Fibroblast of lung (primary cell): ENCODE measurements at regions not wholly inside any gene's neighbourhood (a gene's known extent, or its start where the extent isn't known, plus 50 kb on each side); places are given as distances from the start of the nearest gene placed in this dataset.

Experiments used
- DNase-seq, 2 donors: peaks; one replicate each; pipeline versions ENCODE4 v3.0.0 to v3.0.0-alpha.2; 2010; ENCODE audit warnings: low read depth in 2 of 2
- H2AFZ ChIP-seq: 2 replicates; pipeline ENCODE4 v1.5.1; 2012; ENCODE audit warnings: low read length, control low read depth, inconsistent platforms
- H3K27ac ChIP-seq: 2 replicates; pipeline ENCODE4 v1.5.1; 2011; ENCODE audit warnings: low read length, control low read depth; ENCODE audit not compliant: insufficient read depth
- H3K27me3 ChIP-seq: 2 replicates; pipeline ENCODE4 v1.5.1; 2011; ENCODE audit warnings: mild to moderate bottlenecking, low read length; ENCODE audit not compliant: control insufficient read depth, insufficient read depth
- H3K36me3 ChIP-seq: 2 replicates; pipeline ENCODE4 v1.5.1; 2011; ENCODE audit warnings: low read length; ENCODE audit not compliant: control insufficient read depth, insufficient read depth
- H3K4me1 ChIP-seq: 2 replicates; pipeline ENCODE4 v1.5.1; 2011; ENCODE audit warnings: low read length; ENCODE audit not compliant: control insufficient read depth, insufficient read depth; ENCODE audit errors: extremely low read depth
- H3K4me2 ChIP-seq: 2 replicates; pipeline ENCODE4 v1.5.1; 2011; ENCODE audit warnings: low read length, control low read depth; ENCODE audit not compliant: insufficient read depth; ENCODE audit errors: extremely low read depth
- H3K4me3 ChIP-seq, 4 experiments: fragments of 200-600 bp in 1 of 4; sonication (generic) in 1 of 4; replicated peaks in 1 of 4; 2 replicates each; pipeline ENCODE4 v1.5.1; 2011 to 2016; ENCODE audit warnings: low read length in 4 of 4, low read depth in 3 of 4, mild to moderate bottlenecking in 3 of 4, control low read depth in 2 of 4, inconsistent platforms in 1 of 4, mixed read lengths in 1 of 4; ENCODE audit not compliant: insufficient read depth in 1 of 4; ENCODE audit errors: control extremely low read depth in 1 of 4
- H3K79me2 ChIP-seq: 2 replicates; pipeline ENCODE4 v1.5.1; 2012; ENCODE audit warnings: mild to moderate bottlenecking, low read length, inconsistent platforms; ENCODE audit not compliant: control insufficient read depth, insufficient read depth
- H3K9ac ChIP-seq: 2 replicates; pipeline ENCODE4 v1.5.1; 2011; ENCODE audit warnings: mild to moderate bottlenecking, low read length, control low read depth; ENCODE audit not compliant: insufficient read depth
- H3K9me3 ChIP-seq: 2 replicates; pipeline ENCODE4 v1.5.1; 2012; ENCODE audit warnings: low read depth, low read length; ENCODE audit not compliant: control insufficient read depth, insufficient read depth
- H4K20me1 ChIP-seq: 2 replicates; pipeline ENCODE4 v1.5.1; 2011; ENCODE audit warnings: low read length; ENCODE audit not compliant: control insufficient read depth, insufficient read depth; ENCODE audit errors: extremely low read depth
- CTCF ChIP-seq, 2 donors: IDR thresholded peaks in 1 of 2; conservative IDR thresholded peaks in 1 of 2; 1 replicate in 1 of 2; 2 replicates in 1 of 2; pipeline ENCODE4 v1.5.1; 2011 to 2012; ENCODE audit warnings: low read length in 2 of 2, control low read depth in 1 of 2, inconsistent platforms in 1 of 2, low read depth in 1 of 2, mild to moderate bottlenecking in 1 of 2
- EZH2 ChIP-seq: IDR thresholded peaks from 2 replicates; pipeline ENCODE4 v1.5.1; 2012; ENCODE audit warnings: low read length, control low read depth, mild to moderate bottlenecking; ENCODE audit errors: missing control alignments

GRCh38 chr12:88934163-88934747 lies 354.0 kb upstream of the KITLG start:
- H3K9ac ChIP-seq: no peak overlapping the region
- no peak overlapping the region for H3K4me2 ChIP-seq
- no peak overlapping the region for H2AFZ ChIP-seq

DNA sequence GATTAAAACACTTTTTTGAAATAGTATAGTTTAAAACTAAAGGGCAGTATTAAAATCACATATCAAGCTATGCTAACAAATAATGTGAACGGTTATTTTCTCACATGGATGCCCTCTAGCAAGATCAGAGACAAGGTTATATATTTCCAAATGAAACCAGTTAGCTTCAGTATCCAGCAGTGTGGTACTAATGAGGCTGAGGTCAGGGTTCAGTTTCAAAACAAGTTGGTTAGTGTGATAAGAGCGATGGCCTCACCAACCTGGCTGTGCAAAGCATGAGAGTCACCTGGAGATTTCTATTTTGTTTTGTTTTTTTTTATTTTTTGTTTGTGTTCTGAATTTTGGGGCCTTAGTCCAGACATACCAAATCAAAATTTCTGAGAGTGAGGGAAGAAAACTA lies 352.2 kb upstream of the KITLG start:
- H4K20me1 ChIP-seq: no peaks in the 10 kb centered on the region
- H3K4me2 ChIP-seq: no peak overlapping the region
- no peaks in the 10 kb centered on the region for H3K9me3 ChIP-seq
- no peak overlapping the region for H3K9ac ChIP-seq
- H3K4me1 ChIP-seq: no peaks in the 10 kb centered on the region
- no peak overlapping the region for H2AFZ ChIP-seq
- TF ChIP-seq CTCF (conservative IDR thresholded peaks at IDR 0.05 in 1 of 2, IDR thresholded peaks at IDR 0.05 in 1 of 2; ENCODE audit: low read depth in 1 of 2, low read length in 2 of 2) (no peak), EZH2 (no peak)
- no peak overlapping the region for H3K4me3 ChIP-seq
- DNase-seq: no peak
- H3K27me3 ChIP-seq: no peaks in the 10 kb centered on the region
- H3K79me2 ChIP-seq: no peaks in the 10 kb centered on the region
- H3K36me3 ChIP-seq: no peaks in the 10 kb centered on the region
- no peak overlapping the region for H3K27ac ChIP-seq

More at GRCh38 chr12:88934163-88934747, 354.0 kb upstream of the KITLG start:
- Histone ChIP-seq H3K9me3 (no peaks in the 10 kb centered on the region), H3K27ac (no peak overlapping the region), H3K36me3 (no peaks in the 10 kb centered on the region), H4K20me1 (no peaks in the 10 kb centered on the region), H3K4me1 (no peaks in the 10 kb centered on the region), H3K4me3 (no peak overlapping the region), H3K79me2 (no peaks in the 10 kb centered on the region), H3K27me3 (no peaks in the 10 kb centered on the region)
- no peak for TF ChIP-seq EZH2
- no peak for TF ChIP-seq CTCF (conservative IDR thresholded peaks at IDR 0.05 in 1 of 2, IDR thresholded peaks at IDR 0.05 in 1 of 2; ENCODE audit: low read depth in 1 of 2, low read length in 2 of 2)
- DNase-seq: peak; percentile 39 to 74

DNA sequence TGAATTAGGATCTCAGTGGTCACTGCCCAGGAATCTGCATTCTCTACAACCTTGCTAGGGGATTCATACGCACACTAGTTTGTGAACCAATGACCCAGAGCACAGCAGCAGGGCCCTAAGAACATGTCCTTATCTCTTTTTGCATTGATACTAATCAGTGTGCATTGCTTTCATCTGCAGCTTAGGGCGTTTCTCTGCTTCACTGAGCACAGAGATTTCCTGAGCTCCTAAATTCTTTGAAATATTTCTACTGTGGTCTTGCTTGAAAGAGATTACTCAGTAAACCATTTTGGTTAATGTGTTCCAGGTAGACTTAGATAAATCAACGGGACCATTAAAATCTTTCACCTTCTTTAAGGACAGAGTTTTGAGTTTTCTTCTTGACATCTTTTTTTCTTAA lies 351.3 kb upstream of the KITLG start:
- Histone ChIP-seq H3K9me3 (no peaks in the 10 kb centered on the region), H3K79me2 (no peaks in the 10 kb centered on the region), H4K20me1 (no peaks in the 10 kb centered on the region), H3K4me2 (no peak overlapping the region), H3K9ac (no peak overlapping the region), H3K27ac (no peak overlapping the region), H3K4me1 (peaks cover 2% of the 10 kb centered on the region), H3K4me3 (no peak overlapping the region), H2AFZ (no peak overlapping the region), H3K36me3 (no peaks in the 10 kb centered on the region), H3K27me3 (no peaks in the 10 kb centered on the region)
- TF ChIP-seq EZH2: no peak
- no peak for TF ChIP-seq CTCF (conservative IDR thresholded peaks at IDR 0.05 in 1 of 2, IDR thresholded peaks at IDR 0.05 in 1 of 2; ENCODE audit: low read depth in 1 of 2, low read length in 2 of 2)
- DNase-seq: peak in 1 of 2 donors; percentile 37
